ENCODE measurements at regions not wholly inside any gene's neighbourhood (a gene's known extent, or its start where the extent isn't known, plus 50 kb on each side); places are given as distances from the start of the nearest gene placed in this dataset.

GRCh38 chr2:158894572-158894971, 73.9 kb upstream of the TANC1 start:
- Histone ChIP-seq H3K4me1 (ENCODE audit: control insufficient read depth, insufficient read depth, low read length, poor library complexity, severe bottlenecking) (no peaks in the 10 kb centered on the region), H3K27ac (ENCODE audit: insufficient read depth, low read length, poor library complexity, severe bottlenecking) (no peak overlapping the region), H3K9me3 (ENCODE audit: control insufficient read depth in 2 of 2, low read length in 2 of 2) (no peaks in the 10 kb centered on the region), H3K36me3 (ENCODE audit: control insufficient read depth, insufficient read depth, low read length) (no peaks in the 10 kb centered on the region), H3K4me3 (ENCODE audit: low read depth, low read length) (no peak overlapping the region), H3K27me3 (ENCODE audit: control insufficient read depth, insufficient read depth, low read length) (no peaks in the 10 kb centered on the region)
- ATAC-seq (ENCODE audit: low read depth in 2 of 2) (no peak), DNase-seq (no peak)
- no peaks in the 10 kb centered on the region for H3K4me1 Mint-ChIP-seq
- no peak overlapping the region for H3K4me3 Mint-ChIP-seq
- H3K36me3 Mint-ChIP-seq: no peaks in the 10 kb centered on the region
- no peak overlapping the region for H3K27ac Mint-ChIP-seq
- H3K27me3 Mint-ChIP-seq: peaks cover 6% of the 10 kb centered on the region
- peaks cover 0 to 2% (median 0%) of the 10 kb centered on the region in 7 donors for H3K9me3 Mint-ChIP-seq

GRCh38 chr2:158900345-158900744, 68.1 kb upstream of the TANC1 start:
- H3K27ac ChIP-seq (ENCODE audit: insufficient read depth, low read length, poor library complexity, severe bottlenecking): no peak overlapping the region
- no peaks in the 10 kb centered on the region for H3K9me3 ChIP-seq (ENCODE audit: control insufficient read depth in 2 of 2, low read length in 2 of 2)
- Mint-ChIP-seq H3K4me3 (no peak overlapping the region), H3K4me1 (no peaks in the 10 kb centered on the region), H3K36me3 (no peaks in the 10 kb centered on the region), H3K9me3 (no peaks in the 10 kb centered on the region), H3K27me3 (peaks cover 18% of the 10 kb centered on the region), H3K27ac (no peak overlapping the region)
- no peaks in the 10 kb centered on the region for H3K4me1 ChIP-seq (ENCODE audit: control insufficient read depth, insufficient read depth, low read length, poor library complexity, severe bottlenecking)
- H3K4me3 ChIP-seq (ENCODE audit: low read depth, low read length): no peak overlapping the region
- H3K36me3 ChIP-seq (ENCODE audit: control insufficient read depth, insufficient read depth, low read length): no peaks in the 10 kb centered on the region
- no peaks in the 10 kb centered on the region for H3K27me3 ChIP-seq (ENCODE audit: control insufficient read depth, insufficient read depth, low read length)
- no peak for DNase-seq
- no peak for ATAC-seq (ENCODE audit: low read depth in 2 of 2)

GRCh38 chr2:158902005-158902398, 66.4 kb upstream of the TANC1 start:
- Histone ChIP-seq H3K27ac (ENCODE audit: insufficient read depth, low read length, poor library complexity, severe bottlenecking) (no peak overlapping the region), H3K9me3 (ENCODE audit: control insufficient read depth in 2 of 2, low read length in 2 of 2) (no peaks in the 10 kb centered on the region), H3K4me3 (ENCODE audit: low read depth, low read length) (no peak overlapping the region), H3K4me1 (ENCODE audit: control insufficient read depth, insufficient read depth, low read length, poor library complexity, severe bottlenecking) (no peaks in the 10 kb centered on the region), H3K27me3 (ENCODE audit: control insufficient read depth, insufficient read depth, low read length) (no peaks in the 10 kb centered on the region), H3K36me3 (ENCODE audit: control insufficient read depth, insufficient read depth, low read length) (no peaks in the 10 kb centered on the region)
- DNase-seq: no peak
- Mint-ChIP-seq H3K9me3 (no peaks in the 10 kb centered on the region), H3K36me3 (no peaks in the 10 kb centered on the region), H3K27me3 (peaks cover 18% of the 10 kb centered on the region), H3K4me3 (no peak overlapping the region), H3K4me1 (no peaks in the 10 kb centered on the region), H3K27ac (no peak overlapping the region)
- no peak for ATAC-seq (ENCODE audit: low read depth in 2 of 2)

GRCh38 chr2:158903711-158904405, 64.6 kb upstream of the TANC1 start:
- Histone ChIP-seq H3K4me1 (ENCODE audit: control insufficient read depth, insufficient read depth, low read length, poor library complexity, severe bottlenecking) (no peaks in the 10 kb centered on the region), H3K27ac (ENCODE audit: insufficient read depth, low read length, poor library complexity, severe bottlenecking) (no peak overlapping the region), H3K27me3 (ENCODE audit: control insufficient read depth, insufficient read depth, low read length) (no peaks in the 10 kb centered on the region), H3K36me3 (ENCODE audit: control insufficient read depth, insufficient read depth, low read length) (no peaks in the 10 kb centered on the region), H3K4me3 (ENCODE audit: low read depth, low read length) (no peak overlapping the region), H3K9me3 (ENCODE audit: control insufficient read depth in 2 of 2, low read length in 2 of 2) (no peaks in the 10 kb centered on the region)
- Mint-ChIP-seq H3K9me3 (no peaks in the 10 kb centered on the region), H3K27me3 (peaks cover 14% of the 10 kb centered on the region), H3K4me3 (no peak overlapping the region), H3K27ac (no peak overlapping the region), H3K36me3 (no peaks in the 10 kb centered on the region), H3K4me1 (no peaks in the 10 kb centered on the region)
- no peak for DNase-seq
- ATAC-seq (ENCODE audit: low read depth in 2 of 2): no peak

- Histone ChIP-seq H3K9me3 (ENCODE audit: control insufficient read depth in 2 of 2, low read length in 2 of 2) (no peaks in the 10 kb centered on the region), H3K27ac (ENCODE audit: insufficient read depth, low read length, poor library complexity, severe bottlenecking) (no peak overlapping the region), H3K27me3 (ENCODE audit: control insufficient read depth, insufficient read depth, low read length) (no peaks in the 10 kb centered on the region), H3K4me3 (ENCODE audit: low read depth, low read length) (no peak overlapping the region), H3K4me1 (ENCODE audit: control insufficient read depth, insufficient read depth, low read length, poor library complexity, severe bottlenecking) (no peaks in the 10 kb centered on the region), H3K36me3 (ENCODE audit: control insufficient read depth, insufficient read depth, low read length) (no peaks in the 10 kb centered on the region)
- H3K36me3 Mint-ChIP-seq: no peaks in the 10 kb centered on the region
- H3K4me1 Mint-ChIP-seq: no peaks in the 10 kb centered on the region
- DNase-seq (no peak), ATAC-seq (ENCODE audit: low read depth in 2 of 2) (no peak)
- peaks cover 12% of the 10 kb centered on the region for H3K27me3 Mint-ChIP-seq
- no peaks in the 10 kb centered on the region for H3K9me3 Mint-ChIP-seq
- no peak overlapping the region for H3K27ac Mint-ChIP-seq
- H3K4me3 Mint-ChIP-seq: no peak overlapping the region
Observed at GRCh38 chr2:158904627-158905177, 63.7 kb upstream of the TANC1 start.

- no peak for DNase-seq
- Histone ChIP-seq H3K27me3 (ENCODE audit: control insufficient read depth, insufficient read depth, low read length) (no peaks in the 10 kb centered on the region), H3K9me3 (ENCODE audit: control insufficient read depth in 2 of 2, low read length in 2 of 2) (no peaks in the 10 kb centered on the region), H3K36me3 (ENCODE audit: control insufficient read depth, insufficient read depth, low read length) (no peaks in the 10 kb centered on the region), H3K4me1 (ENCODE audit: control insufficient read depth, insufficient read depth, low read length, poor library complexity, severe bottlenecking) (no peaks in the 10 kb centered on the region), H3K27ac (ENCODE audit: insufficient read depth, low read length, poor library complexity, severe bottlenecking) (no peak overlapping the region), H3K4me3 (ENCODE audit: low read depth, low read length) (no peak overlapping the region)
- no peak overlapping the region for H3K4me3 Mint-ChIP-seq
- no peaks in the 10 kb centered on the region for H3K36me3 Mint-ChIP-seq
- H3K4me1 Mint-ChIP-seq: no peaks in the 10 kb centered on the region
- H3K9me3 Mint-ChIP-seq: no peaks in the 10 kb centered on the region
- peaks cover 12% of the 10 kb centered on the region for H3K27me3 Mint-ChIP-seq
- ATAC-seq (ENCODE audit: low read depth in 2 of 2): no peak
- H3K27ac Mint-ChIP-seq: no peak overlapping the region
Observed at GRCh38 chr2:158905341-158905740, 63.1 kb upstream of the TANC1 start.

GRCh38 chr2:158905784-158906183, 62.7 kb upstream of the TANC1 start:
- Mint-ChIP-seq H3K27me3 (peaks cover 12% of the 10 kb centered on the region), H3K36me3 (no peaks in the 10 kb centered on the region), H3K4me1 (no peaks in the 10 kb centered on the region), H3K4me3 (no peak overlapping the region), H3K9me3 (no peaks in the 10 kb centered on the region), H3K27ac (no peak overlapping the region)
- DNase-seq: no peak
- H3K36me3 ChIP-seq (ENCODE audit: control insufficient read depth, insufficient read depth, low read length): no peaks in the 10 kb centered on the region
- no peak overlapping the region for H3K27ac ChIP-seq (ENCODE audit: insufficient read depth, low read length, poor library complexity, severe bottlenecking)
- no peaks in the 10 kb centered on the region for H3K9me3 ChIP-seq (ENCODE audit: control insufficient read depth in 2 of 2, low read length in 2 of 2)
- H3K4me1 ChIP-seq (ENCODE audit: control insufficient read depth, insufficient read depth, low read length, poor library complexity, severe bottlenecking): no peaks in the 10 kb centered on the region
- no peak for ATAC-seq (ENCODE audit: low read depth in 2 of 2)
- H3K4me3 ChIP-seq (ENCODE audit: low read depth, low read length): no peak overlapping the region
- no peaks in the 10 kb centered on the region for H3K27me3 ChIP-seq (ENCODE audit: control insufficient read depth, insufficient read depth, low read length)

GRCh38 chr2:158907926-158908456, 60.4 kb upstream of the TANC1 start:
- ATAC-seq (ENCODE audit: low read depth in 2 of 2): no peak
- H3K36me3 Mint-ChIP-seq: no peaks in the 10 kb centered on the region
- Histone ChIP-seq H3K4me3 (ENCODE audit: low read depth, low read length) (no peak overlapping the region), H3K9me3 (ENCODE audit: control insufficient read depth in 2 of 2, low read length in 2 of 2) (no peaks in the 10 kb centered on the region), H3K36me3 (ENCODE audit: control insufficient read depth, insufficient read depth, low read length) (no peaks in the 10 kb centered on the region), H3K4me1 (ENCODE audit: control insufficient read depth, insufficient read depth, low read length, poor library complexity, severe bottlenecking) (no peaks in the 10 kb centered on the region), H3K27ac (ENCODE audit: insufficient read depth, low read length, poor library complexity, severe bottlenecking) (no peak overlapping the region), H3K27me3 (ENCODE audit: control insufficient read depth, insufficient read depth, low read length) (no peaks in the 10 kb centered on the region)
- peaks cover 11% of the 10 kb centered on the region for H3K27me3 Mint-ChIP-seq
- H3K27ac Mint-ChIP-seq: no peak overlapping the region
- no peak overlapping the region for H3K4me3 Mint-ChIP-seq
- no peak for DNase-seq
- H3K9me3 Mint-ChIP-seq: no peaks in the 10 kb centered on the region
- H3K4me1 Mint-ChIP-seq: no peaks in the 10 kb centered on the region
